Heart right ventricle (tissue), 16 donors: ENCODE measurements at regions not wholly inside any gene's neighbourhood (a gene's known extent, or its start where the extent isn't known, plus 50 kb on each side); places are given as distances from the start of the nearest gene placed in this dataset.

ENCODE experiments used
- ATAC-seq, 8 donors: fragments of 200-7000 bp; cut with Tn5 transposase; one replicate each; pipeline ENCODE4 v1.9.1; 2020; ENCODE audit warnings: mild to moderate bottlenecking in 8 of 8, moderate library complexity in 8 of 8, moderate number of reproducible peaks in 1 of 8
- DNase-seq, 2 donors: peaks; one replicate each; pipeline ENCODE4 v3.0.0-alpha.2; 2020
- H3K27ac ChIP-seq, 10 donors: fragments of 200-600 bp; sonication (generic) in 2 of 10; one replicate each; pipeline versions ENCODE4 v1.5.0 to v1.8.0; 2020 to 2022; ENCODE audit warnings: mild to moderate bottlenecking in 3 of 10
- H3K27me3 ChIP-seq, 7 donors: fragments of 200-600 bp; one replicate each; pipeline ENCODE4 v1.8.0; 2021 to 2022; ENCODE audit warnings: mild to moderate bottlenecking in 2 of 7
- H3K36me3 ChIP-seq, 9 donors: fragments of 200-600 bp; sonication (generic) in 1 of 9; one replicate each; pipeline versions ENCODE4 v1.5.0 to v1.8.0; 2020 to 2022; ENCODE audit warnings: mild to moderate bottlenecking in 2 of 9
- H3K4me1 ChIP-seq, 9 donors: fragments of 200-600 bp; sonication (generic) in 1 of 9; one replicate each; pipeline versions ENCODE4 v1.5.0 to v1.8.0; 2020 to 2022; ENCODE audit warnings: mild to moderate bottlenecking in 4 of 9
- H3K4me3 ChIP-seq, 10 donors: fragments of 200-600 bp; sonication (generic) in 2 of 10; one replicate each; pipeline versions ENCODE4 v1.5.0 to v1.8.0; 2020 to 2022; ENCODE audit warnings: mild to moderate bottlenecking in 7 of 10, moderate library complexity in 2 of 10
- H3K9me3 ChIP-seq, 11 donors: fragments of 200-600 bp in 10 of 11; sonication (generic) in 2 of 11; one replicate each; pipeline versions ENCODE4 v1.5.0 to v1.8.0; 2013 to 2022; ENCODE audit warnings: mild to moderate bottlenecking in 2 of 11, control low read depth in 1 of 11, moderate library complexity in 1 of 11
- WGBS, 2 donors: extraction: QIAGEN DNeasy Blood & Tissue Kit; methylation state at CpG; one replicate each; pipeline ENCODE4 v1.1.7; 2013; ENCODE audit warnings: inconsistent platforms in 1 of 2; 5-methylcytosine and 5-hydroxymethylcytosine counted together
- intact Hi-C, 10 donors: fragments of 100-400 bp; cut with DNase I; formaldehyde crosslinking; loops; one replicate each; pipeline versions ENCODE4 v1.11.1 to v1.14.2; 2022
- TF ChIP-seq, protein P1 (sequence below), 9 donors: fragments of 200-600 bp; sonication (generic) in 2 of 9; IDR thresholded peaks; one replicate each; pipeline versions ENCODE4 v1.5.0 to v1.8.0; 2021 to 2022; ENCODE audit warnings: antibody characterized with exemption in 9 of 9, mild to moderate bottlenecking in 5 of 9, moderate library complexity in 1 of 9
- donor health status: Arrhythmogenic right ventricular cardiomyopathy.
- donor health status: ischemic (EF 13 %, LVEDD 7.1; RV severe dilation, severe dysfunction).
- donor health status: healthy with polysubstance abuse.
- donor health status: DM: no; HTN: yes; CAD: no.
- donor health status: DM: no; HTN: no; CAD: no.
- donor health status: ischemic (EF 25% LVEDD 6.9; RV normal size, moderate dysfunction).
- donor health status: ischemic (EF 25% LVEDD 5.7; RV mildly dilated, moderate dysfunction).
- donor health status: healthy.
- donor health status: DM: yes; HTN: yes; CAD: no.
- donor health status: Ischemic cardiomyopathy.
- donor health status: ischemic (EF 35%, LVEDD 5.7; RV mildly dilated, moderate dysfunction).
- donor health status: nonischemic (EF 11% LVEDD 7.7; RV severe dilation, severe dysfunction).
- donor health status: DM: yes; HTN: yes; CAD: no.
- donor health status: PGD.
- donor health status: ischemic (EF 29% LVEDD 5.4; RV normal size, mild dysfunction).
- donor health status: nonischemic (EF 23%, LVEDD 6.1; RV moderate dilation, normal function).

- DNase-seq (no peak), ATAC-seq (no peak)
- peaks cover 0 to 4% (median 0%) of the 10 kb centered on the region in 7 donors for H3K27me3 ChIP-seq
- no peaks in the 10 kb centered on the region for H3K4me1 ChIP-seq
- H3K36me3 ChIP-seq: no peaks in the 10 kb centered on the region
- WGBS, 2 donors: 71 to 75% methylated on average over 3 of the region's 3 CpGs
- intact Hi-C loops: loop anchor here in 1 of 10 donors (10.0 kb wide), 1 partner anchor 1842 kb away; no protein-coding TSS in a partner anchor
- peaks cover 0 to 17% (median 4%) of the 10 kb centered on the region in 11 donors for H3K9me3 ChIP-seq
- H3K27ac ChIP-seq: no peak overlapping the region
- no peak overlapping the region for H3K4me3 ChIP-seq
- TF ChIP-seq, protein P1, sequence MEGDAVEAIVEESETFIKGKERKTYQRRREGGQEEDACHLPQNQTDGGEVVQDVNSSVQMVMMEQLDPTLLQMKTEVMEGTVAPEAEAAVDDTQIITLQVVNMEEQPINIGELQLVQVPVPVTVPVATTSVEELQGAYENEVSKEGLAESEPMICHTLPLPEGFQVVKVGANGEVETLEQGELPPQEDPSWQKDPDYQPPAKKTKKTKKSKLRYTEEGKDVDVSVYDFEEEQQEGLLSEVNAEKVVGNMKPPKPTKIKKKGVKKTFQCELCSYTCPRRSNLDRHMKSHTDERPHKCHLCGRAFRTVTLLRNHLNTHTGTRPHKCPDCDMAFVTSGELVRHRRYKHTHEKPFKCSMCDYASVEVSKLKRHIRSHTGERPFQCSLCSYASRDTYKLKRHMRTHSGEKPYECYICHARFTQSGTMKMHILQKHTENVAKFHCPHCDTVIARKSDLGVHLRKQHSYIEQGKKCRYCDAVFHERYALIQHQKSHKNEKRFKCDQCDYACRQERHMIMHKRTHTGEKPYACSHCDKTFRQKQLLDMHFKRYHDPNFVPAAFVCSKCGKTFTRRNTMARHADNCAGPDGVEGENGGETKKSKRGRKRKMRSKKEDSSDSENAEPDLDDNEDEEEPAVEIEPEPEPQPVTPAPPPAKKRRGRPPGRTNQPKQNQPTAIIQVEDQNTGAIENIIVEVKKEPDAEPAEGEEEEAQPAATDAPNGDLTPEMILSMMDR (IDR thresholded peaks at IDR 0.05): no peak
Measured at GRCh38 chr5:13566871-13567339, 377.6 kb downstream of the DNAH5 start.

DNA sequence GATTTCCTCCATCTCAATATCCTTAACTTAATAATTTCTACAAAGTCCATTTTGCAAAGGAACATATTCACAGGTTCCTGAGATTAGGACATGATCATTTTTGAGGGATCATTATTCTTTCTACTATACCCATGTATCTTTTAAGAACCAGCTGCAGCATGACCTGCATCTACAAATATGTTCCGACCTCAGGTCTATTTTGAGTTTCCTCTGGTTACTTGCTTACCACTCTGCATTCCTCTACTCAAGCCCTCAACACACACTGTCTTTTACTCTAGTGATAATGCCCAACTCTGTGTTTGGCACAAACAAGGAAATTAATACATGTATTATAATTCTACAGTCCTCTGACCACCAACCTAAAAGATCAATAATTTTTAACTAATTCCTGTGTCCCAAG lies 386.1 kb downstream of the DNAH5 start:
- no peak for ATAC-seq
- WGBS, 2 donors: 69 to 72% methylated on average over 1 of the region's 1 CpG
- H3K4me3 ChIP-seq: no peak overlapping the region
- no peaks in the 10 kb centered on the region for H3K36me3 ChIP-seq
- TF ChIP-seq, protein P1 (IDR thresholded peaks at IDR 0.05): no peak
- DNase-seq: no peak
- peaks cover 0 to 9% (median 2%) of the 10 kb centered on the region in 11 donors for H3K9me3 ChIP-seq
- no peaks in the 10 kb centered on the region for H3K27me3 ChIP-seq
- H3K4me1 ChIP-seq: no peaks in the 10 kb centered on the region
- H3K27ac ChIP-seq: no peak overlapping the region
- intact Hi-C loops: no loop called here

GRCh38 chr5:13553896-13554295 lies 390.6 kb downstream of the DNAH5 start:
- H3K36me3 ChIP-seq: no peaks in the 10 kb centered on the region
- H3K9me3 ChIP-seq: peaks cover 0 to 4% (median 0%) of the 10 kb centered on the region in 11 donors
- WGBS, 2 donors: 14 to 22% methylated on average over 4 of the region's 4 CpGs
- no peak for DNase-seq
- H3K27me3 ChIP-seq: no peaks in the 10 kb centered on the region
- H3K27ac ChIP-seq: no peak overlapping the region
- H3K4me3 ChIP-seq: no peak overlapping the region
- TF ChIP-seq, protein P1 (IDR thresholded peaks at IDR 0.05): no peak
- ATAC-seq: no peak
- no peaks in the 10 kb centered on the region for H3K4me1 ChIP-seq
- intact Hi-C loops: no loop called here

GRCh38 chr5:13552361-13552760 lies 392.1 kb downstream of the DNAH5 start:
- H3K4me1 ChIP-seq: no peaks in the 10 kb centered on the region
- no peak for DNase-seq
- TF ChIP-seq, protein P1 (IDR thresholded peaks at IDR 0.05): no peak
- H3K36me3 ChIP-seq: no peaks in the 10 kb centered on the region
- no peak overlapping the region for H3K4me3 ChIP-seq
- no peak for ATAC-seq
- no peaks in the 10 kb centered on the region for H3K27me3 ChIP-seq
- H3K27ac ChIP-seq: no peak overlapping the region
- peaks cover 0 to 4% (median 0%) of the 10 kb centered on the region in 11 donors for H3K9me3 ChIP-seq
- intact Hi-C loops: no loop called here
- 18 to 24% methylated on average over 1 of the region's 1 CpG for WGBS, 2 donors
